CD4-positive, alpha-beta T cell treated with Interferon gamma for 1 hour (primary cell): ENCODE measurements at regions not wholly inside any gene's neighbourhood (a gene's known extent, or its start where the extent isn't known, plus 50 kb on each side); places are given as distances from the start of the nearest gene placed in this dataset.
"Not testable (repeated sequence)": the region's sequence is repeated elsewhere in the genome, so short reads cannot be mapped to it uniquely, and the experiment has no call there.

Experiments
- DNase-seq: peaks from one replicate; pipeline ENCODE4 v3.0.0-alpha.2; 2020

GRCh38 chr5:135174315-135175096, 140.5 kb upstream of the PITX1 start:
- DNase-seq: no peak

DNA sequence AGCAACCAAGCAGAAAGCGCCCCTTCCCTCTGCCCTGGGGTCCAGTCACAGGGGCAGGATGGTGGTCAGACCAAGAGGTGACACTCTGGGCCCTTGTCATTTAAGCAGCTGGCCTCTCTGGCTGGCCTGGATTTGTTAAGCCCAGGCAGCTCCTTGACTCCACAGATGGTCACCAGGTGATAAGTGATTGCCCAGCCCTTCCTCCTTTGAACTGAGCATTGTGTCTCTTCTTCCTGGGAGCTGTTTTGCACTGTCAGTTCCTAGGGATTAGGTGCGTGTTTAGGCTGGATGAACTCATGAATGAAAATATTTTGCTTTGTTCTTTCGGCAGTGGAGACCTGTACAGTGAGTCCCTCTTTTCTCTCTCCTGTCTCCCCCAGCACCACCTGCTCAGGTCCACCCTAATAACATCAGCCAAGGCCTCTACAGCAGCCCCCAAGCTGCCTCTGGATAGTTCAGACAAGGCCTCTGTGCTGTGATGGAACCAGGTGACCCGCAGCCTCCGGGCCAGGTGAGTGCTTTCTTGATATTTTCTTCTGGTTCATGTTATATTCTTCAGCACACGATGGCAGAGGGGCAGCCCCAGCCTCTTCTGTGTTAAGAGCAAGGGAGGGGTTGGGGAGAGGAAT, 139.7 kb upstream of the PITX1 start:
- no peak for DNase-seq

DNA sequence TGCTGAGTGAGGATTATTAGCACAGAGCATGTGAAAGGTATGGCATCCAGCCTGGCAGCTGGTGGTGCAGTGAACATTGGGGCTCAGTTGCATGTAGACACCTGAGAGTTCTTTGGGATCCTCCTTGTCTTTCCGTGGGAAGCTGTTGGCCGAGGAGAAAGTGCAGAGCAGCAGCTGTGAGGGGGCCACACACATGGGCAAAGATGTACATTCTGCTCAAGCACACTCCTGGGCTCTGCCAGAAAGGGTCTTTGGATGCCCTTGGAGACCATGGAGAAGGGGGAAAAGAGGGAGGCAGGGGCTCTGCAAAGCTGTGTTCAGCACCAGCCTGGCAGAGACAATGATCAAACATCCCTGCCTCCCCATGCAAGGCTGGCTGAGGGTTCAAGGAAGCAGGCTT, 138.7 kb upstream of the PITX1 start:
- no peak for DNase-seq

DNA sequence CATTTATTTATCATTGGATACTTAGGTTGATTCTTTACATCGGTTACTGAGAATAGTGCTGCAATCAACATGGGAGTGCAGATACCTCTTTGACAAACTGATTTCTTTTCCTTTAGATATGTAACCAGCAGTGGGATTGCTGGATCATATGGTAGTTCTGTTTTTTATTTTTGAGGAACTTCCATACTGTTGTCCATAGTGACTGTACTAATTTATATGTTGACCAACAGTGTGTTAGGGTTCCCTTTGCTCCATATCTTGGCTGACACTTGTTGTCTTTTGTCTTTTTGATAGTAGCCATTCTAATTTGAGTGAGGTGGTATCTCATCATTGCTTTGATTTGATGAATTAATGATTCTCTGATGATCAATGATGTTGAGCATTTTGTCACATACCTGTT, 137.3 kb upstream of the PITX1 start:
- no peak for DNase-seq

- DNase-seq: no peak
Measured at GRCh38 chr5:135170500-135170899, 136.5 kb upstream of the PITX1 start.

DNA sequence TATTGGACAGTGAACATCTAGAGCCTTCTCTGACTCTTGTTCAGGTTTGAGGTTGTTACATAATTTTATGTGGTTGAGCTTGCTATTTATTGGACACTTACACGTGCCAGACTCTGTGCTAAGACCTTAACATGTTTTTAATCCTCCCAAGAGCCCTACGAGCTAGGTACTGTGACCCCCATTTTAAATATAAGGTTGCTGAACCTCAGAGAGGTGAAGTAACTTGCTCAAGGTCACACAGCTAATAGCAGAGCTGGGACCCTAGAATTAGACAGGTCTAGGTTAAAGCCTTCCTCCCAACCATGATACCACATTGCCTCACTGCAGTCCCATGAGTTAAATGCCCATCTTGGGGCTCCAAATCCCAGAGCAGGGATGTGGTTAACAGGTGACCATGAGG, 135.7 kb upstream of the PITX1 start:
- DNase-seq: no peak

DNA sequence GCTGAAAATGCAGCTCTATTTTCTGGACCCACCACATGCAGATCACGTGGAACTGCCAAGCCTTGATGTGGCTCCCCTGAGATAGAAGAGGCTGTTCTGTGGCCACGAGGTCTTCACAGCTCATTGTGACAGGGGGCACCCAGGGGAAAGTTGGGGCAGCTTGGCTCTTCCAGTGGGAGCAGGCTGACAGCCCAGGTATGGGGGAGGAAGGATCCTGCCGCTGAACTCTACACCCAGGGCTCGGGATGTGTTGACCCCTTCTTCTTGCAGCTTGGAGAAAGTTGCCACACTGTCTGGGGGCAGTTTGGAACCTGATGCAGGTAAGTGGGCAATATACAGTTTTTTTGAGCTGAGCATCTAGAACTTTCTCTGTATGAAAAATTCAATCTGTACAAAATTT, 133.6 kb upstream of the PITX1 start:
- no peak for DNase-seq

DNA sequence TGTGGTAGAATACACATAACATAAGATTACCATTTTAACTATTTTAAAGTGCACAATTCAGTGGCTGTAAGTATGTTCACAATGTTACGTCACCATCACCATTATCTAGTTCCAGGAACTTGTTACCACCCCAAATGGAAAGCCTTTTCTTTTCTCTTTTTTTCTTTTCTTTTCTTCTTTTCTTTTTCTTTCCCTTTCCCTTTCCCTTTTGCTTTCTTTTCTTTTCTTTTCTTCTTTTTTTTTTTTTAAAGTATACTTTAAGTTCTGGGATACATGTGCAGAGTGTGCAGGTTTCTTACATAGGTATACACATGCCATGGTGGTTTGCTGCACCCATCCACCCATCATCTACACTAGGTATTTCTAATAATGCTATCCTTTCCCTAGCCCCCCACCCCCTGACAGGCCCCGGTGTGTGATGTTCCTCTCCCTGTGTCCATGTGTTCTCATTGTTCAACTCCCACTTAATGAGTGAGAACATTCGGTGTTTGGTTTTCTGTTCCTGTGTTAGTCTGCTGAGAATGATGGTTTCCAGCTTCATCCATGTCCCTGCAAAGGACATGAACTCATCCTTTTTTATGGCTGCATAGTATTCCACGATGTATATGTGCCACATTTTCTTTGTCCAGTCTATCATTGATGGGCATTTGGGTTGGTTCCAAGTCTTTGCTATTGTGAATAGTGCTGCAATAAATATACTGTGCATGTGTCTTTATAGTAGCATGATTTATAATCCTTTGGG, 131.0 kb upstream of the PITX1 start:
- not testable (repeated sequence) for DNase-seq

DNA sequence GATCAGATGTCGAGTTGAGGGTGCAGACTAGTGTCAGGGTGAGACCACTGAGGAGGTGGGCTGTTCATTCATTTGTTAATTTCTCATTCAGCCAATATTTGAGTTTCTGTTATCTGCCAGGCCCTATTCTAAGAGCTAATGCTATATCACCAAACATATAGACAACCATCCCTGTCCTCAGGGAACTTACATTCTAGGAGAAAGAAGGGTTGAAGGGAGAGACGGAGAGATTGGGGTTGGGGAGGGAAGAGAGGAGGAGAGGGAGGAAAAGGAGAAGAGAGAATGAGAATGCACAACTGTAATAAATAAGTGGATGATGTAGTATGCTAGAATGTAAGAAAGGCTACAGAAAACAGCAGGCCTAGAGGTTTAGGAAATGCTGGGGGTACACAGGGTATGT, 129.9 kb upstream of the PITX1 start:
- no peak for DNase-seq

GRCh38 chr5:135163391-135163790, 129.4 kb upstream of the PITX1 start:
- no peak for DNase-seq

GRCh38 chr5:135162661-135163265, 128.7 kb upstream of the PITX1 start:
- no peak for DNase-seq

DNA sequence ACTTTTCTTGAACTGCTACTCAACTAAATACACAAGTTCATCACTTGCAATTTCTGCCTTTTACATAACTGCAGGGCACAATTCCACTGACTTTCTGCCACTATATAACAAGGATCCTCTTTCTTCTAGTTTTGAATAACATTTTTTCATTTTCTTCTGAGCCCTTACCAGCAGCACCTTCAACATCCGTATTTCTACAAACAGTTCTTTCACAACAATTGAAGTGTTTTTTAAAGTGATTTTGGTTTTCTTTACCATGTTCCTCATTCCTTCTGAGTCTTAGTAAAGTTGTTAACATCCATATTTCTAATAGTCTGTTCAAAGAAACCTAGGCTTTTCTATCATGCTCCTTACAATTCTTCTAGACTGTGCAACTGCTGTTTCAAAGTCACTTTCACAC, 127.2 kb upstream of the PITX1 start:
- no peak for DNase-seq

- no peak for DNase-seq
Measured at GRCh38 chr5:135160036-135160675, 126.1 kb upstream of the PITX1 start.

- no peak for DNase-seq
Measured at GRCh38 chr5:135159626-135160025, 125.6 kb upstream of the PITX1 start.

- no peak for DNase-seq
Measured at GRCh38 chr5:135158982-135159381, 125.0 kb upstream of the PITX1 start.

DNA sequence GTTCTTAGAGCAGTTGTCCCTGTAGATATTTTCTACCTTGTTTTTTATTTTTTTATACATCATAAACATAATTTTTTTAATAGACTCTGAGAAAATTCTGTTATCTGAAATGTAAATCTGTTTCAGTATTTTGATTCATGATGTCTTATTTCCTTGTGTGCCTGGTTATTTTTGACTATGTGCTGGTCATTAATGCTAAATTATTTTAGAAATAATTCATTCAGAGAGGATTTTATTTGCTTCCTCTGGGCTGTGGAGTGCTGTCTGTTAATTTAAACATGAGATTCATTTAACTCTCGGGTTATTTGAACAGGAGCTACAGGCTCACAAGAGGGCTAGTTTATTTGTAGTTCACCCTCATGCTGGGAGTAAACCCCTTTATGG, 124.3 kb upstream of the PITX1 start:
- no peak for DNase-seq

DNA sequence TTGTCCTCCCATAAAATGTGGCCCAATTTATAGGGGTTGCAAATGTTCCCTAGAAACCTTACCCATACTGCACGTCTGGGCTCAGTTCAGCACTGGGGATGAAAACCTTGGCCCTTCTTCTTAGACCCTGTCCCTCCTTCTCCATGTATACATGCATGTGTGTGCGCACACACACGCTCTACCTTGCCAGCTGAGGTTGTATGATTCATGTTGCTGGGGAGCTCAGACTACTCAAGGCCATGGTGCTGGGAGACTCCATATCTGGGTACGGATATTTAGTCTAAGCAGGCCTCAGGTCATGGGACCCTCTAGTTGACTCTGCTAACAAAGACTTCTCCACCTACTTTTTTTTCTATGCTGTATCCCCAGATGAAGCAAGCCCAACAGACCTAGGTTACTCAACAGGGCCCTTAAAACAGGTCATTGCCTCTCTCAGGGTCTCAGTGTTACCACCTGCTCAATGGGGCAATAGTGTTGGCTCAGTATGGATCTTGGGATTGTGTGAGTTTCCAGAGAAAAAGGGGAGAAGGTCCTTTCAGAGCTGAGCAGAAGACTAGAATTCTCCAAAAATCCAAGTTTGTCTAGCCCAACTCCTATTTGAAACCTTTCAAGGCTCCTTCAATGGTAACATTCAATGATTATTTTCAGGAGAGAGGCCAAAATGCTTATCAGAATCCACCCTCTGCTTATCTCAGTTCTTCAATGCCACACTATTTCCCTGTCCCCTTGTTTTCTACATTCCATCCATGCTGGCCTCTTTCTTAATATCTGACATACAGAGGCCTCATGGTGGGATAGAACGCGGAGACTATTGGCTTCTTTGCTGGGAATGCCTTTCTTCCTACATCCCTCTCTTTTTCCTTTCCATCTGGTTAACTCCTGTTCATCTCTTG, 123.6 kb upstream of the PITX1 start:
- no peak for DNase-seq

GRCh38 chr5:135156715-135157404, 122.8 kb upstream of the PITX1 start:
- no peak for DNase-seq

- DNase-seq: no peak
Measured at GRCh38 chr5:135156337-135156714, 122.3 kb upstream of the PITX1 start.

DNA sequence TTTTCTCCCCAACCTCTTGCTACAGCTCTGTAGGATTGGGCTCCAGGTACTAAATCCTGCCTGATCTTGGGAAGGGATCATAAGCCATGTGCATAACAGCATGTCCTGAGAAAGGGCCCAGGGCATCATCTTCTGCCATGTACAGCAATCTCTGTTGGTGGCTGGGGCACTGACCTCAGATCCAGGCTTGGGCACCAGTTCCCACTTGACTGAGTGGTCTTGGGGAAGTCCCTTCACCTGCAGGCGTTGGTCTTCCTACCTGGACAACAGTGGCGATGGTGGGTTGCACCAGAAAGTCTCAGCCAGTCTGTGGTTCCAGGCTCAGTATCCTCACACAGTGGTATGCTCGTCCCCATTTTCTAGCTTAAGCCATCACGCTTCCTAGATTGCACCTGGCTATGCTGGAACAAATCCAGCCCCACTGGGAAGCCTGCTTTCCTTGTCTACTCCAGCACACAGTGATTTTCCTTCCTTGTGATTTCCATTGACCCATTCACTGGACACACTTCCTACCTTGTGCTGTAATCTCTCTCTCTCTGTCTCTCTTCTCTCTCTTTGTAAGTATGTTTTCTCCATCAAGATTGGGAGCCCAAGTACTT, 121.7 kb upstream of the PITX1 start:
- DNase-seq: no peak

DNA sequence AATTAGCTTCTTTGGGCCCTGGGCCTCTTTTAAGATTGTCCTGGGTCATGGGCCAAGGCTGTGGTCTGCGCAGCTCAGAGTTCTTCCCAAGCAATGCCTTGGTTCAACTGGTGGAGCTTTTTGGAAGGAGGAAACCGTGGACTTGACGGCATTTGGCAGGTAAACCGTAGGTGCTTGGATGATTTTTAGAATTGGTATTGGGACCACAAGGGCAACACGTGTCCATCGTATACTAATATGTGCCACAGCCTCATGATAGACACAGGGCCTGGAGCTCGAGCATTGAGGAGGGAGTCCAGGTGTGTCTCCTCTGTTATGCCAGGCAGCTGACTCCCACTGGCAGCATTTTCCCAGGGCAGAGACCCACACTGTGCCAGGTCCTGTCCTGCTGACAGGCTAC, 120.9 kb upstream of the PITX1 start:
- DNase-seq: no peak
